Esophagus (tissue), 2 donors: ENCODE measurements at regions not wholly inside any gene's neighbourhood (a gene's known extent, or its start where the extent isn't known, plus 50 kb on each side); places are given as distances from the start of the nearest gene placed in this dataset.

Experiments used
- H3K27ac ChIP-seq, 2 donors: one replicate each; pipeline ENCODE4 v1.5.1; 2013; ENCODE audit warnings: low read depth in 2 of 2, mild to moderate bottlenecking in 2 of 2, inconsistent platforms in 1 of 2, low read length in 1 of 2, moderate library complexity in 1 of 2
- H3K27me3 ChIP-seq, 2 donors: one replicate each; pipeline ENCODE4 v1.6.1; 2013; ENCODE audit warnings: low read length in 2 of 2, control low read depth in 1 of 2, mild to moderate bottlenecking in 1 of 2; ENCODE audit not compliant: insufficient read depth in 2 of 2, control insufficient read depth in 1 of 2
- H3K36me3 ChIP-seq, 2 donors: one replicate each; pipeline ENCODE4 v1.6.1; 2013; ENCODE audit warnings: low read length in 1 of 2; ENCODE audit not compliant: control insufficient read depth in 2 of 2, insufficient read depth in 2 of 2
- H3K4me1 ChIP-seq, 2 donors: one replicate each; pipeline ENCODE4 v1.6.1; 2013; ENCODE audit warnings: low read length in 1 of 2; ENCODE audit not compliant: control insufficient read depth in 2 of 2, insufficient read depth in 2 of 2
- H3K4me3 ChIP-seq, 2 donors: one replicate each; pipeline ENCODE4 v1.5.1; 2013; ENCODE audit warnings: low read length in 2 of 2, mild to moderate bottlenecking in 2 of 2, low read depth in 1 of 2, moderate library complexity in 1 of 2
- H3K9me3 ChIP-seq, 2 donors: one replicate each; pipeline ENCODE4 v1.6.1; 2013; ENCODE audit warnings: mild to moderate bottlenecking in 2 of 2, low read depth in 1 of 2, low read length in 1 of 2, moderate library complexity in 1 of 2; ENCODE audit not compliant: control insufficient read depth in 2 of 2, insufficient read depth in 1 of 2
- WGBS, 2 donors: extraction: QIAGEN DNeasy Blood & Tissue Kit; methylation state at CpG; one replicate each; pipeline ENCODE4 v1.1.7; 2013; 5-methylcytosine and 5-hydroxymethylcytosine counted together
- donor health status: healthy with polysubstance abuse.
- donor health status: Bipolar disorder and iron deficiency.

DNA sequence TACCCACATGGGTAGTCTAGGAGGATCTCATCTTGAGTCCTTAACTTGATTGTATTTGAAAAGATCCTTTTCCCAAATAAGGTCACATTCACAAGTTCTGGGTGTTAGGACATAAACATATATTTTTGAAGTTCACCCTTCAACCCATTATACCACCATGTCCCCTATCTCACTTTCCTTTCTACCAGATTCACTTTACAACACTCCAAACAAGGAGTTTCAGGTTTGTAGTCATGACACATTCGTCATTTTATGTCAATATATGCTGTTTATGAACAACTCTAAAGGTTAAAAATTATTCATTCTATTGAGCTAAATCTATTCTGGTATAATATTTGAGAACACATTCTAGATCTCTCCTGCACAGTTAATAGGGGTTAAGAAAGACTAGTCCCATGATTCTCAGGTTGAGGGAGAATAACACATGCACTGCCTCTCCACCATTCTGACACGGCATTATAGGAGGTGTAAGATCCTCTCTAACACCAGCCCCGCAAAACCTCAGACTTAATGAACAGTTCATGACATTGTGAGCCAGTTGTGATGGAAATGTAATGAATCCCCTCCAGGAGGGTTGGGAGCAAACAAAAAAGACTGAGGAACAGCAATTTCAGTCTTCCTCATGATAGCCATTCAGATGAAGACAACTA lies 72.0 kb upstream of the PSMA6 start:
- H3K27ac ChIP-seq = no peak overlapping the region
- no peaks in the 10 kb centered on the region for H3K27me3 ChIP-seq
- H3K4me1 ChIP-seq = peaks cover 0 to 2% of the 10 kb centered on the region in 2 donors
- no peaks in the 10 kb centered on the region for H3K36me3 ChIP-seq
- no peaks in the 10 kb centered on the region for H3K9me3 ChIP-seq
- H3K4me3 ChIP-seq = no peak overlapping the region
- 93% methylated on average over 3 of the region's 3 CpGs for WGBS, 2 donors

DNA sequence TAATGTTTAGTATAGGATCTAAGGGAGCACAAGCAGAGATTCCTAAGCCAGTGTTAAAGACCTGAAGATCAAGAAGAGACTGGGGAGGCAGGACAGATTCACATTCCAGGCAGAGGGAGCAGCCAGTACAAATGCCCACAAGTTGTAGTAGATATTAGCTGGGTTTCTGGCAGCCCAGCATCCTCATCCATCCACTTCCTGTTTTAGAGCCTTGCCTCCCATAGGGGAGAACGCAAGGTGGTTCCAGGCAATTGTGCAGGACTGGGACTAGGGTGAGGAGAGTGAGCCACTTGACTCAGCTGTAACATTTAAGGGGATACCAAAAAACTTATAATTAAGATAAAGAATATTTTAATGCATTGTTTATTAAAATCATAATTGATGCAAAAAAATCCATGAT lies 71.3 kb upstream of the PSMA6 start:
- Histone ChIP-seq H3K27me3 (no peaks in the 10 kb centered on the region), H3K36me3 (no peaks in the 10 kb centered on the region)
- WGBS, 2 donors = 96 to 100% methylated on average over 1 of the region's 1 CpG

DNA sequence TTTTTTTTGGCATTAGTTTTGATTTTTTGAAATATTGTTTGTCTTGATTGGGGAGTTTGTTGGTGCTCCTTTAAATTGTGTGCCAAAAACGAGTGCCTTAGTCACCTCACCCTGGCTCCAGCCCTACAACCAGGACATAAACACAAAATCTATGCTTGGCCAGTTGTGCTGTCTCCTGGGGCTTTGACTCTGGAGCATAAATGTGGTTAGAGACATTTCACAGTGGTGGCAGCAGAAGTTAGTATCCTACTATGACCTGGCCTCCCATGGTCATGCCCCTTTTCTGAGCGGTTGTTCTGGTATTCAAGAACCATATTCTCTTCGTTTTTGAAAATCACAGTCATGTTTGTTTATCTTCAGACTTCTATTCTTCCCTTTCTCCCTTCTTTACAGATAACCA lies 70.7 kb upstream of the PSMA6 start:
- no peaks in the 10 kb centered on the region for H3K9me3 ChIP-seq
- peaks cover 0 to 2% of the 10 kb centered on the region in 2 donors for H3K4me1 ChIP-seq
- no peaks in the 10 kb centered on the region for H3K27me3 ChIP-seq
- no peaks in the 10 kb centered on the region for H3K36me3 ChIP-seq
- no peak overlapping the region for H3K4me3 ChIP-seq
- H3K27ac ChIP-seq = no peak overlapping the region
- 68 to 76% methylated on average over 3 of the region's 3 CpGs for WGBS, 2 donors

More for the DNA sequence above, 71.3 kb upstream of the PSMA6 start:
- Histone ChIP-seq H3K4me3 (no peak overlapping the region), H3K27ac (no peak overlapping the region), H3K9me3 (no peaks in the 10 kb centered on the region), H3K4me1 (peaks cover 0 to 2% of the 10 kb centered on the region in 2 donors)

DNA sequence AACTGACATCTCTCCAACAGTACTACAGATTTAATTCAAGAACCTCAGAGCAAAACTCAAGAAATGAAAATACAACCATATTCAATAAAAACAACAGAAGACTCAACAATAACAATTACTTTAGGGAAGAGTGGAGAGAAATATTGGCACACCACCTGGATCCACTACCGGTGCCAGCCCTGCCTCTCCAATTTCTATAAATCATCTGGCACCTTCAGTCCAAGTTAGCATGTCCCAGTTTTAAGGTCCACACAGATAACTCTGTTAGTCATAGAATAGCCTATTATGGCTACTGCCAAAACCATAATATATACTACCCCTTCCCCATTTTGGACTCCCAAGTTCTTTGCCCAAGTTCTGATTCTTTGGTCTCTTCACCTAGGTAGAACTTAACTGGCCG lies 69.9 kb upstream of the PSMA6 start:
- H3K27ac ChIP-seq = no peak overlapping the region
- H3K4me1 ChIP-seq = peaks cover 0 to 2% of the 10 kb centered on the region in 2 donors
- no peaks in the 10 kb centered on the region for H3K36me3 ChIP-seq
- no peaks in the 10 kb centered on the region for H3K9me3 ChIP-seq
- no peaks in the 10 kb centered on the region for H3K27me3 ChIP-seq
- WGBS, 2 donors = 76 to 78% methylated on average over 2 of the region's 2 CpGs
- no peak overlapping the region for H3K4me3 ChIP-seq

DNA sequence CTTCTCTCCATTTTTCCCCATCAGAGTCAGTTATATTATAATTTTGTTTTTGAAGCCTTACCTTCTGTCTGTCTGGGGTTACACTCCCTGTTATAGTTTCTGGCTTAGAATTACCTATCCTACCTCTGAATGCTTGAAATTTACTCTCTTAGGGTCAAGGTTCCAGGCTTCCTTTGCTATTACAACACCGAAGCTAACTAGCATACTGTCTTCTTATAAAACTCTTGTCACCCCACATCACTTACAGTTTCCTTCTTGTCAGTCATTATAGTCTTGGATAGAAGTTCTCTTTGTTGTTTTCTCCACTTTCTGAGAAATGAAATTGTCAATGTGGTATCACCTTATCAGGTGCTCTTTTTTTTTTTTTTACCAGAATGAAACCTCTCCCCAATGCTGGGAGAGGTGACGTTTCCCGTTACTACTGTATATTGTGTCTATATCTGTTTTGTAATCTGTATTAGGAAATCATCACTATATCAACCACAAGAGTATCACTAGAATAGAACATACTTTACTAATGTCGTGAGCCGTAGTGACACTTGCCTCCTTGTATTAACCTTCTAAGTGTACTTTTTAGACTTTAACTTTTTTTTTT lies 69.2 kb upstream of the PSMA6 start:
- Histone ChIP-seq H3K4me1 (peaks cover 0 to 2% of the 10 kb centered on the region in 2 donors), H3K9me3 (no peaks in the 10 kb centered on the region), H3K36me3 (no peaks in the 10 kb centered on the region), H3K27ac (no peak overlapping the region), H3K27me3 (no peaks in the 10 kb centered on the region), H3K4me3 (no peak overlapping the region)
- WGBS, 2 donors = 86 to 88% methylated on average over 5 of the region's 5 CpGs

DNA sequence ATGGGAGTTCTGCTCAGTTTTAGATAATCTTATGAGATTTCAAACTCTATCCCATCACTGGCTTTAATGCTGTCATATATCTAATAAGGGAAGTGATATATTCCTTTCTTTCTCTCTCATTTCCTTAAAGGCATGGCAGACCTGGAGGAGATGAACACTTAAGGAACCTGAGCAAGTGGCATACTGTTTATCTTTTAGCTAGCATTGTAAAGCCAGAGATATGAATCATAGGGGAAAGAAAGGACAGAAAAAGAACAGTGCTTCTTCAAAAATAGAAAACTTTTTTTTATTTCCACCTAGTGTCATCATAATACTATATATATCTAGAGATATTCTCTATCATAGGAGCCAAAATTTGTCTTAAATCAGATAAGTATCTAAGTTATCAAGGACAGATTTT lies 68.3 kb upstream of the PSMA6 start:
- no peaks in the 10 kb centered on the region for H3K9me3 ChIP-seq
- no peak overlapping the region for H3K27ac ChIP-seq
- no peaks in the 10 kb centered on the region for H3K27me3 ChIP-seq
- peaks cover 0 to 2% of the 10 kb centered on the region in 2 donors for H3K4me1 ChIP-seq
- H3K4me3 ChIP-seq = no peak overlapping the region
- no peaks in the 10 kb centered on the region for H3K36me3 ChIP-seq

DNA sequence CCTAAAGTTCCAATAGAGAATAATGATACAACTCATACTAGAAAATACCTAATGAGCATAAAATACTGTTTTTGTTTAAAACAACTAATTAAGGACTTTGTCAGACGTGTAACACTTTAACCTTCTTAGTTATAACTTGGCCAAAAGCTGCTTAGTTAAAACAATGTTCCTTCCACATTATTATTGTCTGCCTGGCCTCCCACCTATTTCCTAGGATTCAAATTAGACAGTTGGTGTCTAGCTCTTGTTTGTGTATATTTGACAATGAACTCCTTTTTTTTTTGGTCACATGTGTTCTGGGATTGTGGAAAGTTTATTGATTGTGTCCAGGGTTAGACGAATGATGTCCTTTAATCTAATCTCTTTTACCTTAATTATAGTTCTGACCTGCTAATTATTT lies 67.6 kb upstream of the PSMA6 start:
- no peak overlapping the region for H3K27ac ChIP-seq
- no peaks in the 10 kb centered on the region for H3K27me3 ChIP-seq
- no peaks in the 10 kb centered on the region for H3K4me1 ChIP-seq
- no peak overlapping the region for H3K4me3 ChIP-seq
- no peaks in the 10 kb centered on the region for H3K36me3 ChIP-seq
- WGBS, 2 donors = 66 to 76% methylated on average over 2 of the region's 2 CpGs
- no peaks in the 10 kb centered on the region for H3K9me3 ChIP-seq

DNA sequence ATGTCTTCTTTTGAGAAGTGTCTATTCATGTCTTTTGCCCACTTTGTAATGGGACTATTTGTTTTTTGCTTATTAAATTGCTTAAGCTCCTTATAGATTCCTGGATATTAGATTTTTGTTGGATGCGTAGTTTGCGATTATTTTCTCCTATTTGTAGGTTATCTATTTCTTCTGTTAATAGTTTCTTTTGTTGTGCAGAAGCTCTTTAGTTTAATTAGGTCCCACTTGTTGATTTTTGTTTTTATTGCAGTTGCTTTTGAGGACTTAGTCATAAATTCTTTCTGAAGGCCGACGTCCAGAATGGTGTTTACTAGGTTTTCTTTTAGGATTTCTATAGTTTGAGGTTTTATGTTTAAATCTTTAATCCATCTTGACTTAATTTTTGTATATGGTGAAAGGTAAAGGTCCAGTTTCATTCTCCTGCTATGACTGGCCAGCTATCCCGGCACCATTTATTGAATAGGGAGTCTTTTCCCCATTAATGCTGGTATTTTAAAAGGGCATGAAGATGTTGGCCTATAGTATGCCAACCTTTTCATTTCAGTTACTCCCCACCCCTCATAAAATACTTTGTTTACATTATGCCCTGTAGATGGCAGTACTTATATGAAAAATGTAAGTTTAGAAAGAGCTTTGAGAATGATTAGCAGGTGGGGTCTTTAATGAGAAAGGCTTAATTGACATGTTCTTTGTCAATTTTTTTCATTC lies 62.9 kb upstream of the PSMA6 start:
- Histone ChIP-seq H3K4me3 (no peak overlapping the region), H3K27ac (no peak overlapping the region), H3K9me3 (no peaks in the 10 kb centered on the region), H3K36me3 (no peaks in the 10 kb centered on the region), H3K27me3 (no peaks in the 10 kb centered on the region), H3K4me1 (no peaks in the 10 kb centered on the region)
- WGBS, 2 donors = 81 to 87% methylated on average over 5 of the region's 5 CpGs

DNA sequence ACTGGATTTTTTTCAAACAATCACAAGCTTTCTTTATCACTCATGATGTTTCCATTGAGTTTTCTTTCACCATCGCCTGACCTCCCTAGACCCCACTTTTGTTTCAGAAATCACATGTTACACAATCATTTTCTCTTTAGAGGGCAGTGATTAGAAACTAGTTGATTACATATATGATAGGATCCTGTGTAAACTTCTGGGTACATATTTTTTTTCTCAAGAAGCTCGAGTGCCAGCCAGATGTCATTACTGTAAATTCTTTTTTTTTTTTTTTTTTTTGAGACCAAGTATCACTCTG lies 62.4 kb upstream of the PSMA6 start:
- Histone ChIP-seq H3K4me3 (no peak overlapping the region), H3K36me3 (no peaks in the 10 kb centered on the region), H3K27ac (no peak overlapping the region), H3K9me3 (no peaks in the 10 kb centered on the region), H3K4me1 (no peaks in the 10 kb centered on the region), H3K27me3 (no peaks in the 10 kb centered on the region)
- WGBS, 2 donors = 74 to 82% methylated on average over 2 of the region's 2 CpGs
